CD4-positive, CD25-positive, alpha-beta regulatory T cell (primary cell): ENCODE measurements at regions not wholly inside any gene's neighbourhood (a gene's known extent, or its start where the extent isn't known, plus 50 kb on each side); places are given as distances from the start of the nearest gene placed in this dataset.

ENCODE experiments used
- ATAC-seq, 2 donors: fragments of 150-1000 bp; cut with Tn5 transposase; one replicate each; pipeline ENCODE4 v1.10.0; 2021; ENCODE audit warnings: low read depth in 2 of 2, moderate number of reproducible peaks in 2 of 2, moderate library complexity in 1 of 2
- DNase-seq, 3 donors: peaks; one replicate each; pipeline versions ENCODE4 v3.0.0 to v3.0.0-alpha.2; 2012 to 2022; ENCODE audit warnings: mixed read lengths in 1 of 3
- H3K27ac ChIP-seq: one replicate; pipeline ENCODE4 v1.7.0; 2013; ENCODE audit warnings: mild to moderate bottlenecking, low read length; ENCODE audit not compliant: insufficient read depth, poor library complexity, severe bottlenecking
- H3K27me3 ChIP-seq: one replicate; pipeline ENCODE4 v1.7.0; 2013; ENCODE audit warnings: low read length; ENCODE audit not compliant: control insufficient read depth, insufficient read depth
- H3K36me3 ChIP-seq: one replicate; pipeline ENCODE4 v1.7.0; 2013; ENCODE audit warnings: mild to moderate bottlenecking, low read length, moderate library complexity; ENCODE audit not compliant: control insufficient read depth, insufficient read depth
- H3K4me1 ChIP-seq: 2 replicates; pipeline ENCODE4 v1.7.0; 2013; ENCODE audit warnings: mild to moderate bottlenecking, low read length; ENCODE audit not compliant: insufficient read depth, control insufficient read depth, poor library complexity, severe bottlenecking
- H3K4me3 ChIP-seq: one replicate; pipeline ENCODE4 v1.7.0; 2013; ENCODE audit warnings: low read depth, mild to moderate bottlenecking, low read length, moderate library complexity
- H3K9me3 ChIP-seq, 2 experiments: 1 replicate in 1 of 2; 2 replicates in 1 of 2; pipeline ENCODE4 v1.7.0; 2013; ENCODE audit warnings: low read length in 2 of 2, mild to moderate bottlenecking in 1 of 2, moderate library complexity in 1 of 2; ENCODE audit not compliant: control insufficient read depth in 2 of 2
- H3K27ac Mint-ChIP-seq, 3 donors: one replicate each; pipeline ENCODE4 v1.8.0; 2020 to 2022; ENCODE audit warnings: mild to moderate bottlenecking in 3 of 3, mixed read lengths in 3 of 3, moderate library complexity in 2 of 3
- H3K27me3 Mint-ChIP-seq: one replicate; pipeline ENCODE4 v1.8.0; 2022; ENCODE audit warnings: mild to moderate bottlenecking, mixed read lengths
- H3K36me3 Mint-ChIP-seq: one replicate; pipeline ENCODE4 v1.8.0; 2020; ENCODE audit warnings: mixed read lengths
- H3K4me1 Mint-ChIP-seq, 4 donors: one replicate each; pipeline ENCODE4 v1.8.0; 2020 to 2022; ENCODE audit warnings: mixed read lengths in 4 of 4, mild to moderate bottlenecking in 1 of 4
- H3K4me3 Mint-ChIP-seq, 4 donors: one replicate each; pipeline ENCODE4 v1.8.0; 2020 to 2022; ENCODE audit warnings: mild to moderate bottlenecking in 4 of 4, mixed read lengths in 4 of 4, moderate library complexity in 3 of 4
- H3K9me3 Mint-ChIP-seq, 7 donors: one replicate each; pipeline ENCODE4 v1.8.0; 2020 to 2022; ENCODE audit warnings: mixed read lengths in 7 of 7, mild to moderate bottlenecking in 3 of 7, moderate library complexity in 2 of 7

DNA sequence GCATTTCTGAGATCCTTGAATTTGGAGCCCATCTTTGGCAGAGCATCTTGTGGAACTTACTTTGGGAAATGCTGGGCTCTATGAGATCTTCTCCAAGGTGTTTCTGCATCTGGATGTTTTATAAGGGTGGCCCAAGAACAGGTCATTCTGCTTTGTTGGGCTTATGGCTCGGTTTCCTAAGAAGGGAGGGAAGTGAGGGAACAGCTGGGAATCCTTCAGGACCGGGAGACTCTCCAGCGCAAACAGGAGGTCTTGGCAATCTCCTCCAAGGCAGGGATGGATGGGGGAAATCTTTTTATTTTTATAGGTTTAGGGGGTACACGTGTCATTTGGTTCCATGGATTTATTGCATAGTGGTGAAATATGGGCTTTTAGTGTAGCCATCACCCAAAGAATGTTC lies 54.7 kb downstream of the IRX3 start:
- H3K27ac Mint-ChIP-seq = no peak overlapping the region
- no peak overlapping the region for H3K4me3 Mint-ChIP-seq
- Histone ChIP-seq H3K4me3 (no peak overlapping the region), H3K27me3 (peaks cover 3% of the 10 kb centered on the region), H3K27ac (no peak overlapping the region), H3K36me3 (no peaks in the 10 kb centered on the region), H3K4me1 (no peaks in the 10 kb centered on the region), H3K9me3 (no peaks in the 10 kb centered on the region)
- H3K4me1 Mint-ChIP-seq = no peaks in the 10 kb centered on the region
- no peaks in the 10 kb centered on the region for H3K36me3 Mint-ChIP-seq
- no peaks in the 10 kb centered on the region for H3K27me3 Mint-ChIP-seq
- peaks cover 0 to 4% (median 1%) of the 10 kb centered on the region in 7 donors for H3K9me3 Mint-ChIP-seq
- ATAC-seq (no peak), DNase-seq (no peak)

GRCh38 chr16:54231336-54231735 lies 55.3 kb downstream of the IRX3 start:
- no peak overlapping the region for H3K27ac ChIP-seq
- H3K4me1 ChIP-seq = no peaks in the 10 kb centered on the region
- Mint-ChIP-seq H3K4me3 (no peak overlapping the region), H3K9me3 (peaks cover 0 to 3% (median under 1%) of the 10 kb centered on the region in 7 donors), H3K27me3 (no peaks in the 10 kb centered on the region), H3K36me3 (no peaks in the 10 kb centered on the region), H3K4me1 (no peaks in the 10 kb centered on the region), H3K27ac (no peak overlapping the region)
- ATAC-seq (no peak), DNase-seq (no peak)
- no peaks in the 10 kb centered on the region for H3K36me3 ChIP-seq
- H3K9me3 ChIP-seq = no peaks in the 10 kb centered on the region
- no peak overlapping the region for H3K4me3 ChIP-seq
- peaks cover 3% of the 10 kb centered on the region for H3K27me3 ChIP-seq

GRCh38 chr16:54228325-54228724 lies 58.3 kb downstream of the IRX3 start:
- peaks cover 0 to 2% (median 0%) of the 10 kb centered on the region in 7 donors for H3K9me3 Mint-ChIP-seq

DNA sequence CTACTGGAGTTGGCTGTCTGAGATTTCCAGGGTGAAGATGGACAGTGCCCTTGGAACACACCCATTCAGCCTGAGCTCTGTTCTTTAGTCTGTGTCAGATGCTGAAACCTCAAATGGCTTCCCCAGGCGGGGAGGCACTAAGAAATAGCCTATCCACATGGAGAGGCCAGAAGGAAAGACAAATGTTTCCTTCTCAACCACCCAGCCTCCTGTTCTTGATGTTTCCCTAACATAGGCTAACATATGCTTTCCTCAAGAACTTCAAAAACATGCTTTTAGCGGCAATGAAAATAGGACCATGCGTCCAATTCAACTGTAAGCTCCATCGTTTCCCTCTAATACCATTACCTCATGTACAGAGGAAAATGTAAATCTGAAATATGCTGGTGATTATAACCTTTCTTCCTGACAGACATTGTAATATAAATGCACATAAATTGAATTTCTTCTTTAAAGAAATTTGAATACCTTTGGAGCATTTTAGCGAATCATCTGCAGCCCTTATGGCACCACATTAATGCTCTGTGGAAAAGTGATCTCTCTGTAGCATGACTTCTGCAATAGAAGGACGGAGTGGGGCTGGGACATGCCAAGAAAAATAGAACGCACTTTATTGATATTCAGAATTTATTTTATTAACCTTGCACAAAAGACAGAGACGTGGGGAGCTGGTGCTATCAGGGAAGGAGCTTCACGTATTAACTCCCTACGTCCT lies 60.1 kb downstream of the IRX3 start:
- peaks cover 0 to 1% (median 0%) of the 10 kb centered on the region in 7 donors for H3K9me3 Mint-ChIP-seq

More at GRCh38 chr16:54228325-54228724, 58.3 kb downstream of the IRX3 start:
- DNase-seq = no peak
- no peak overlapping the region for H3K4me3 ChIP-seq
- no peaks in the 10 kb centered on the region for H3K4me1 ChIP-seq
- no peaks in the 10 kb centered on the region for H3K36me3 ChIP-seq
- no peaks in the 10 kb centered on the region for H3K9me3 ChIP-seq
- ATAC-seq = no peak
- Mint-ChIP-seq H3K27me3 (no peaks in the 10 kb centered on the region), H3K27ac (no peak overlapping the region), H3K4me1 (no peaks in the 10 kb centered on the region), H3K4me3 (no peak overlapping the region), H3K36me3 (no peaks in the 10 kb centered on the region)
- H3K27ac ChIP-seq = no peak overlapping the region
- no peaks in the 10 kb centered on the region for H3K27me3 ChIP-seq

DNA sequence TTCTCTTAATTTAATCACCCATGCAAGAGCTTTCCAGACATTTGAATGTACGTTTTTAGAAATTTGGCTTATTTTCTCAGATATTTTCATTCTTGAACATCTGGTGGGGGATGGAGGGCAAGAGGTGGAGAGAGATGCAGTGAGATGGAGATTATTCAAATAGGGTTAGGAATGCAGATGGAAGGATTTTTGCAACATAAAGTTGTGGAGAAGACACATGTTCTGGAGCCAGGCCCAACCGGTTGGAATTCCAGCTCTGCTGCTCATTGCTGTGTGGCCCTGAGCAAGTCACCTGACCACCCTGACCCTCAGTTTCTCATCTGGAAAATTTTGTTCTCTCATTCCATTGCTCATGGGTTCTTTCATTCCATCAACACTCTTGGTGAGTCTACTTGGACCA lies 66.9 kb downstream of the IRX3 start:
- no peaks in the 10 kb centered on the region for H3K4me1 Mint-ChIP-seq
- H3K9me3 ChIP-seq = no peaks in the 10 kb centered on the region
- H3K36me3 ChIP-seq = no peaks in the 10 kb centered on the region
- H3K27me3 Mint-ChIP-seq = no peaks in the 10 kb centered on the region
- H3K4me1 ChIP-seq = no peaks in the 10 kb centered on the region
- ATAC-seq (no peak), DNase-seq (no peak)
- no peaks in the 10 kb centered on the region for H3K9me3 Mint-ChIP-seq
- no peak overlapping the region for H3K4me3 ChIP-seq
- H3K27me3 ChIP-seq = no peaks in the 10 kb centered on the region
- no peak overlapping the region for H3K27ac Mint-ChIP-seq
- no peak overlapping the region for H3K4me3 Mint-ChIP-seq
- no peaks in the 10 kb centered on the region for H3K36me3 Mint-ChIP-seq
- no peak overlapping the region for H3K27ac ChIP-seq

More for the DNA sequence above, 60.1 kb downstream of the IRX3 start:
- H3K4me3 Mint-ChIP-seq = no peak overlapping the region
- no peak overlapping the region for H3K27ac ChIP-seq
- no peaks in the 10 kb centered on the region for H3K36me3 Mint-ChIP-seq
- no peaks in the 10 kb centered on the region for H3K27me3 Mint-ChIP-seq
- H3K27me3 ChIP-seq = no peaks in the 10 kb centered on the region
- no peak for DNase-seq
- no peaks in the 10 kb centered on the region for H3K4me1 ChIP-seq
- H3K27ac Mint-ChIP-seq = no peak overlapping the region
- H3K9me3 ChIP-seq = no peaks in the 10 kb centered on the region
- ATAC-seq = no peak
- no peaks in the 10 kb centered on the region for H3K36me3 ChIP-seq
- H3K4me3 ChIP-seq = no peak overlapping the region
- no peaks in the 10 kb centered on the region for H3K4me1 Mint-ChIP-seq

GRCh38 chr16:54216688-54217087 lies 69.9 kb downstream of the IRX3 start:
- Mint-ChIP-seq H3K4me1 (no peaks in the 10 kb centered on the region), H3K4me3 (no peak overlapping the region), H3K9me3 (no peaks in the 10 kb centered on the region), H3K36me3 (no peaks in the 10 kb centered on the region), H3K27ac (no peak overlapping the region), H3K27me3 (no peaks in the 10 kb centered on the region)
- H3K27me3 ChIP-seq = no peaks in the 10 kb centered on the region
- H3K4me1 ChIP-seq = no peaks in the 10 kb centered on the region
- H3K9me3 ChIP-seq = no peaks in the 10 kb centered on the region
- H3K36me3 ChIP-seq = no peaks in the 10 kb centered on the region
- no peak for DNase-seq
- H3K27ac ChIP-seq = no peak overlapping the region
- no peak overlapping the region for H3K4me3 ChIP-seq
- no peak for ATAC-seq

GRCh38 chr16:54216268-54216667 lies 70.3 kb downstream of the IRX3 start:
- Mint-ChIP-seq H3K9me3 (no peaks in the 10 kb centered on the region), H3K4me3 (no peak overlapping the region), H3K27ac (no peak overlapping the region), H3K27me3 (no peaks in the 10 kb centered on the region), H3K36me3 (no peaks in the 10 kb centered on the region), H3K4me1 (no peaks in the 10 kb centered on the region)
- no peak for ATAC-seq
- H3K9me3 ChIP-seq = no peaks in the 10 kb centered on the region
- H3K36me3 ChIP-seq = no peaks in the 10 kb centered on the region
- no peak overlapping the region for H3K27ac ChIP-seq
- no peaks in the 10 kb centered on the region for H3K27me3 ChIP-seq
- no peak overlapping the region for H3K4me3 ChIP-seq
- DNase-seq = no peak
- no peaks in the 10 kb centered on the region for H3K4me1 ChIP-seq

GRCh38 chr16:54215471-54215870 lies 71.1 kb downstream of the IRX3 start:
- Histone ChIP-seq H3K4me3 (no peak overlapping the region), H3K36me3 (no peaks in the 10 kb centered on the region), H3K27me3 (no peaks in the 10 kb centered on the region), H3K27ac (no peak overlapping the region), H3K4me1 (no peaks in the 10 kb centered on the region), H3K9me3 (no peaks in the 10 kb centered on the region)
- ATAC-seq (no peak), DNase-seq (no peak)
- Mint-ChIP-seq H3K9me3 (no peaks in the 10 kb centered on the region), H3K4me3 (no peak overlapping the region), H3K36me3 (no peaks in the 10 kb centered on the region), H3K4me1 (no peaks in the 10 kb centered on the region), H3K27ac (no peak overlapping the region), H3K27me3 (no peaks in the 10 kb centered on the region)
